ENCODE measurements at regions not wholly inside any gene's neighbourhood (a gene's known extent, or its start where the extent isn't known, plus 50 kb on each side); places are given as distances from the start of the nearest gene placed in this dataset.

- TF ChIP-seq ZNF462 (CRISPR knock-in tag; IDR thresholded peaks at IDR 0.05) (no peak), NANOG (IDR thresholded peaks at IDR 0.05; ENCODE audit: borderline replicate concordance) (no peak), CTCF (conservative IDR thresholded peaks at IDR 0.05; ENCODE audit: low read depth in 2 of 2) (no peak)
These were observed 326.1 kb downstream of the SATB1 start (continued) for GRCh38 chr3:18098960-18099587.

- peaks cover 11% of the 10 kb centered on the region for H3K9me2 ChIP-seq (ENCODE audit: insufficient read depth)
- H3K27ac ChIP-seq (ENCODE audit: low read depth), result no peak overlapping the region
- H3K79me2 ChIP-seq (replicated peaks; ENCODE audit: insufficient read depth), result no peaks in the 10 kb centered on the region
- no peak overlapping the region for H3K4me2 ChIP-seq
- Mint-ChIP-seq H3K4me3 (no peak overlapping the region), H3K9me3 (peaks cover 12% of the 10 kb centered on the region; the same call in 2 of the 3 replicates), H3K27me3 (ENCODE audit: insufficient read depth, low read depth, poor library complexity) (no peaks in the 10 kb centered on the region), H3K36me3 (ENCODE audit: low read depth) (peaks cover 7% of the 10 kb centered on the region; the same call in 2 of the 3 replicates), H3K4me1 (peaks cover 6% of the 10 kb centered on the region; the same call in 2 of the 3 replicates), H3K27ac (no peak overlapping the region)
- no peak for ATAC-seq
- H2AFZ ChIP-seq, result no peak overlapping the region
- H3K36me3 ChIP-seq (ENCODE audit: insufficient read depth), result no peaks in the 10 kb centered on the region
- no peak for TF ChIP-seq CREB1 (CRISPR knock-in tag; IDR thresholded peaks at IDR 0.05; ENCODE audit: low read depth)
- TF ChIP-seq ZNF331 (CRISPR knock-in tag; IDR thresholded peaks at IDR 0.05; ENCODE audit: low read depth), result no peak
- no peak for TF ChIP-seq NANOG (IDR thresholded peaks at IDR 0.05; ENCODE audit: borderline replicate concordance)
- no peak for TF ChIP-seq STAT1 (IDR thresholded peaks at IDR 0.05; ENCODE audit: unreplicated experiment)
- no peaks in the 10 kb centered on the region for H3F3A ChIP-seq (replicated peaks; ENCODE audit: low read depth)
- peaks cover 14% of the 10 kb centered on the region; the same call in 1 of the 2 replicates for H3K4me1 ChIP-seq (ENCODE audit: insufficient read depth)
- H3K4me3 ChIP-seq, result no peak overlapping the region
- H3K27me3 ChIP-seq (ENCODE audit: insufficient read depth), result no peaks in the 10 kb centered on the region
- no peak for DNase-seq (ENCODE audit: low spot score)
- no peaks in the 10 kb centered on the region for H4K20me1 ChIP-seq (replicated peaks; ENCODE audit: insufficient read depth)
These were observed 327.1 kb downstream of the SATB1 start for GRCh38 chr3:18097989-18098388.
